ENCODE measurements at regions not wholly inside any gene's neighbourhood (a gene's known extent, or its start where the extent isn't known, plus 50 kb on each side); places are given as distances from the start of the nearest gene placed in this dataset.

DNA sequence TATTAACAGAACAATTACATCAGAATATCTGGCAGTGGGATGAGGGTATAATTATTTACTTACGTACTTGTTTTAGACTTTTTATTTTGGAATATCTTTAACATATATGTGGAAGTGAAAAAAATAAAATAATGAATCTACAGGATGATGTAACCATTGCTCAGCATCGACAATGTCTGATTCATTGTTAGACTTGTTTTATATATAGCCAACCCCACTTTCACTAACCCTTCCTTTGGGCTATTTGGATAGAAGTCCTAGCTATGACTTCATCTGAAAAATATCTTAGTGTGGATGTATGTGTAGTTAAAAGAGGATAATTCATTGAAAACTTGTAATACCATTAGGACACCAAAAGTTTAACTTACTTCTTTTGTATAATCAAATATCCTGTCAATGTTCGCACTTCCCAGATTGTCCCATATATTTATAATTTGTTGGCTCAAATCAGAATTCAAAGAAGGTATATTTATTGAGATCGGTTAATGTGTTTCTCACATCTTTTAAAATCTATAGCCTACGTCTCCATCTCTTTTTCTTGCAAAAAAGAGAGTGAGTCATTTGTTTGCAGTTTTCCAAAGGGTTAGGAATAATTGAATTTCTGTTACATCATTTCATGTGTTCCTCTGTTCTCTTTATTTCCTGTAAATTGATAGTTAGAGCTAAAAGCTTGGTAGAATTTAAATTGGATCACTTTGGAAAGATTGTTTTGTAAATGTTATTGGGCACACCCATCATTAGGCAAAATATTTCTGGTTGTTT is 506.1 kb upstream of the FAM98A start:
- ChIA-PET POLR2A (no interaction called here), CTCF (interaction anchor here (0.7 to 3.8 kb wide), 2 partner anchors 10 to 1306 kb away, joined by 3 to 16 read pairs; no protein-coding TSS in a partner anchor)
- DNase-seq (ENCODE audit: low read depth, low spot score), result peak; percentile 62
- TF ChIP-seq, protein P1, sequence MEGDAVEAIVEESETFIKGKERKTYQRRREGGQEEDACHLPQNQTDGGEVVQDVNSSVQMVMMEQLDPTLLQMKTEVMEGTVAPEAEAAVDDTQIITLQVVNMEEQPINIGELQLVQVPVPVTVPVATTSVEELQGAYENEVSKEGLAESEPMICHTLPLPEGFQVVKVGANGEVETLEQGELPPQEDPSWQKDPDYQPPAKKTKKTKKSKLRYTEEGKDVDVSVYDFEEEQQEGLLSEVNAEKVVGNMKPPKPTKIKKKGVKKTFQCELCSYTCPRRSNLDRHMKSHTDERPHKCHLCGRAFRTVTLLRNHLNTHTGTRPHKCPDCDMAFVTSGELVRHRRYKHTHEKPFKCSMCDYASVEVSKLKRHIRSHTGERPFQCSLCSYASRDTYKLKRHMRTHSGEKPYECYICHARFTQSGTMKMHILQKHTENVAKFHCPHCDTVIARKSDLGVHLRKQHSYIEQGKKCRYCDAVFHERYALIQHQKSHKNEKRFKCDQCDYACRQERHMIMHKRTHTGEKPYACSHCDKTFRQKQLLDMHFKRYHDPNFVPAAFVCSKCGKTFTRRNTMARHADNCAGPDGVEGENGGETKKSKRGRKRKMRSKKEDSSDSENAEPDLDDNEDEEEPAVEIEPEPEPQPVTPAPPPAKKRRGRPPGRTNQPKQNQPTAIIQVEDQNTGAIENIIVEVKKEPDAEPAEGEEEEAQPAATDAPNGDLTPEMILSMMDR (IDR thresholded peaks at IDR 0.05; ENCODE audit: insufficient read depth, low read length, missing control alignments), result no peak
- H3K4me3 ChIP-seq (ENCODE audit: low read depth, low read length), result no peak overlapping the region

DNA sequence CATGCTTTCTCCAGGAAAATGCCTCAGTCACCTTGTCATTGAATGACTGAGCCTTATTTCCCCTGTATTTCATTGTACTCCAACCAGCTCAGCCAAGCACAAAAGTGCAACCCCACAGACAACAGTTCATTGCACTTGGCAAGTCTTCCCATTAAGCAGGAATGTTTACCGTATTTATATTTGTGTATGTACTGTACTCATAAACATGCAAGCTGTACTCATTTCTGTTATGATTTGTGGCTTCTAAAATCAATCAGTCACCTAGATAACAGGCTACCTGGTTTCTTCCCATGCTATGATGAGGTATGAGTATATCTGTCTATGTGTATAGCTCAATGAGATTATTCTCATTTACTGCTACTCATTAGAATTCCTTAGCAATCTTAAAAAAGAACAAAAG is 505.5 kb upstream of the FAM98A start:
- ChIA-PET CTCF (interaction anchor here (0.7 to 3.8 kb wide), 3 partner anchors 9 to 1306 kb away, joined by 3 to 16 read pairs (median 4); no protein-coding TSS in a partner anchor), POLR2A (no interaction called here)
- no peak overlapping the region for H3K4me3 ChIP-seq (ENCODE audit: low read depth, low read length)
- no peak for DNase-seq (ENCODE audit: low read depth, low spot score)
- TF ChIP-seq, protein P1 (IDR thresholded peaks at IDR 0.05; ENCODE audit: insufficient read depth, low read length, missing control alignments), result no peak

DNA sequence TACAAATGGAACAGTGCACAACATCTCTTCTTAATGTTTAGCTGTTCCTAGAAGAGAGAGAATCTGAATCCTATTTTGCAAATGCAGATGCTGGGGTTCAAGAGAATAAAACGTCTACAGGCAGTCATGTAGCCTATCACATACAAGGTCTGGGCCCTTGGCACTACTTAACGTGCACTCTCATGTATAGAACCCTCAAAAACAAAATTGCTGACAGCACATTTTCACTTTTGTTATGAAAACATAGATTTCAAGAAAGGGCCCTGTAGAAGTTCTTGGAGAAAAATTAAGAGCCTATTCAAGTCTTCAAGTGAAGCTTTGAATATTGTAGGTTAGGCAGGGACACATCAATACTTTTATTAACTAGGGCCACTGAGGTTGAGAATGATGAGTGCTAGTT is 504.3 kb upstream of the FAM98A start:
- no peak overlapping the region for H3K4me3 ChIP-seq (ENCODE audit: low read depth, low read length)
- ChIA-PET CTCF (interaction anchor here (1.0 to 3.8 kb wide), 2 partner anchors 8 to 1307 kb away, joined by 4 to 16 read pairs; no protein-coding TSS in a partner anchor), POLR2A (no interaction called here)
- TF ChIP-seq, protein P1 (IDR thresholded peaks at IDR 0.05; ENCODE audit: insufficient read depth, low read length, missing control alignments), result no peak
- DNase-seq (ENCODE audit: low read depth, low spot score), result no peak

DNA sequence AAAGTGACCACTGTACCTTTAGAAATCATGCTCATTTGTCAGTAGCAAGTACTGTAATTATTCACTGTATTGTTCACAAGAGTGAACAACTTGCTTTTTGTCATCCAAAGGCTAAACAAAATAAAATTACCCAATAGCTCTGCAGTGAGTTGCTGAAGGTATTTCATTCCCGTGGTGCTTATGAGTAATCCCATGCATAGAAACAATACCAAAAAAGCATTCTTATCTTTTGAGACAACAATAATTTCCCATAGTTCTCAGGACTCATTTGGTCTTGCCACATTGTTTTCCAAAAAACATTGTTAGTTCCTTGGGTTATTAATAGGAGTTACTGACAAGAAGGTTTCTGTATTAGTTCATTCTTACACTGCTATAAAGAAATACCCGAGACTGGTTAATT is 503.2 kb upstream of the FAM98A start:
- no peak for DNase-seq (ENCODE audit: low read depth, low spot score)
- ChIA-PET POLR2A (no interaction called here), CTCF (no interaction called here)
- H3K4me3 ChIP-seq (ENCODE audit: low read depth, low read length), result no peak overlapping the region
- TF ChIP-seq, protein P1 (IDR thresholded peaks at IDR 0.05; ENCODE audit: insufficient read depth, low read length, missing control alignments), result no peak

DNA sequence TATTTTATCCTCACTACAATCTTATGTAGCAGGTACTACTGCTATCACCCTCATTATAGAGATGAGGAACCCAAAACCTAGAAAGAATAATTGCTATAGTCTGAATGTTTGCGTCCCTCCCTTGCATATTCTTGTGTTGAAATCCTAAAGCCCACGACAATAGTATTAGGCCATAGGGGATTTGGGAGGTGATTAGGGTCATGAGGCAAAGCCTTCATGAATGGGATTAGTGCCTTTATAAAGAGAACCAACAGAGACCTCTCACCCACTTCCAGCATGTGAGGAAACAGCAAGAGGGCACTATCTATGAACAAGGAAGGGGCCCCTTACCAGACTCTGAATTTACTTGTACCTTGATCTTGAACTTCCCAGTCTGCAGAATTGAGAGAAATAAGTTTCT is 500.3 kb upstream of the FAM98A start:
- TF ChIP-seq, protein P1 (IDR thresholded peaks at IDR 0.05; ENCODE audit: insufficient read depth, low read length, missing control alignments), result no peak
- no peak overlapping the region for H3K4me3 ChIP-seq (ENCODE audit: low read depth, low read length)
- DNase-seq (ENCODE audit: low read depth, low spot score), result no peak
- ChIA-PET POLR2A (no interaction called here), CTCF (no interaction called here)

DNA sequence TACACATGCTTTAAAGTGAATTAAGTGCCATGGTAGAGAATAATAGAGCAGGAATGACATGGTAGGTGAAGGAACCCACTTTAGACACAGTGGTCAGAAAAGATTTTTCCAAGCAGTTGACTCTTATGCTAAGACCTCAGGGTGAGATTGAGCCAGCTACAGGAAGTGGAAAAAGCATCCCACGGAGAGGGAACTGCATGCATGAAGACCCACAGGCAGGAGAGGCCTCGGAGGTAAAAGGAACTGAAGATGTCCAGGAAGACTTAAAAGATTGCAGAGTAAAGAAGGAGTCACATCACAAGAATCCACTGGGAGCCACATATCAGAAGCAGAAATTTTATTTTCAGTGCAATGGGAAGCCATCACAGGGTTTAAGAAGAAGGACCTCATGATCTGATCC is 499.2 kb upstream of the FAM98A start:
- ChIA-PET POLR2A (no interaction called here), CTCF (interaction anchor here (1.9 kb wide), 1 partner anchor 1313 kb away, joined by 16 read pairs; no protein-coding TSS in a partner anchor)
- DNase-seq (ENCODE audit: low read depth, low spot score), result no peak
- TF ChIP-seq, protein P1 (IDR thresholded peaks at IDR 0.05; ENCODE audit: insufficient read depth, low read length, missing control alignments), result no peak
- no peak overlapping the region for H3K4me3 ChIP-seq (ENCODE audit: low read depth, low read length)

All from AG04449 (cell line).